Activated T-helper 17 cell treated with anti-CD3 and anti-CD28 coated beads, Interleukin-2, amount 50 U/mL, for 72 hours (primary cell): ENCODE measurements at regions not wholly inside any gene's neighbourhood (a gene's known extent, or its start where the extent isn't known, plus 50 kb on each side); places are given as distances from the start of the nearest gene placed in this dataset.

Source experiments
- ATAC-seq: fragments of 150-1000 bp; cut with Tn5 transposase; replicated peaks from 2 replicates; pipeline ENCODE4 v1.10.0; 2021; ENCODE audit warnings: mild to moderate bottlenecking, moderate library complexity
- H3K27ac Mint-ChIP-seq: one replicate; pipeline ENCODE4 v1.8.0; 2022; ENCODE audit warnings: mixed read lengths
- H3K27me3 Mint-ChIP-seq: one replicate; pipeline ENCODE4 v1.8.0; 2022; ENCODE audit warnings: mixed read lengths
- H3K36me3 Mint-ChIP-seq: one replicate; pipeline ENCODE4 v1.8.0; 2022; ENCODE audit warnings: low read depth, mild to moderate bottlenecking, mixed read lengths
- H3K4me1 Mint-ChIP-seq: one replicate; pipeline ENCODE4 v1.8.0; 2022; ENCODE audit warnings: mixed read lengths
- H3K4me3 Mint-ChIP-seq: one replicate; pipeline ENCODE4 v1.8.0; 2022; ENCODE audit warnings: mild to moderate bottlenecking, mixed read lengths
- H3K9me3 Mint-ChIP-seq: one replicate; pipeline ENCODE4 v1.8.0; 2022; ENCODE audit warnings: mixed read lengths

- peaks cover 10% of the 10 kb centered on the region for H3K9me3 Mint-ChIP-seq
- H3K4me3 Mint-ChIP-seq: no peak overlapping the region
- no peaks in the 10 kb centered on the region for H3K4me1 Mint-ChIP-seq
- ATAC-seq: no peak
- H3K36me3 Mint-ChIP-seq: no peaks in the 10 kb centered on the region
- no peaks in the 10 kb centered on the region for H3K27me3 Mint-ChIP-seq
- H3K27ac Mint-ChIP-seq: no peak overlapping the region
Measured at GRCh38 chr12:114944736-114945135, 260.8 kb upstream of the TBX3 start.

DNA sequence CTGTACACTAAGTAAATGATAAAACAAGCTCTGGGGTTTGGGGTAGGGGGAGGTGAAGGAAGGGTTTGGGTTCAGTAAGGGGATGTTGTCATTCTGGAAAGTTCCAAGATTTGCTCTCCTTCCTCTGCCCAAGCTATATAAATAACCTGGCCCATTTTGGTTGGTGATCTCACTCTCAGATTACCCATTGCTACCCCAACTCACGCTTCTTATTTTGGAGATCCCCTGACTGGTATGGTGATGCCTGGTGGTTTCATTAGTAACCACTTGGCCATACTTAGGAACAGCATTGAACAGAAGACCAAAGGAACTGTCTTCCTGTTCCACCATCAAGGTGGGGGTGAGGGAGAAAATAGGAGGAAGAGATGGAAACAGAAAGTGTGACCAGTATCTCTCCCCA is 259.6 kb upstream of the TBX3 start:
- Mint-ChIP-seq H3K4me1 (no peaks in the 10 kb centered on the region), H3K36me3 (no peaks in the 10 kb centered on the region), H3K9me3 (peaks cover 10% of the 10 kb centered on the region), H3K4me3 (no peak overlapping the region), H3K27me3 (no peaks in the 10 kb centered on the region), H3K27ac (no peak overlapping the region)
- no peak for ATAC-seq

- H3K27ac Mint-ChIP-seq: no peak overlapping the region
- H3K27me3 Mint-ChIP-seq: no peaks in the 10 kb centered on the region
- no peak overlapping the region for H3K4me3 Mint-ChIP-seq
- no peak for ATAC-seq
- H3K36me3 Mint-ChIP-seq: no peaks in the 10 kb centered on the region
- no peaks in the 10 kb centered on the region for H3K4me1 Mint-ChIP-seq
- peaks cover 9% of the 10 kb centered on the region for H3K9me3 Mint-ChIP-seq
Measured at GRCh38 chr12:114938487-114939210, 254.7 kb upstream of the TBX3 start.

GRCh38 chr12:114936148-114937079 is 252.4 kb upstream of the TBX3 start:
- Mint-ChIP-seq H3K27me3 (no peaks in the 10 kb centered on the region), H3K36me3 (no peaks in the 10 kb centered on the region), H3K4me3 (no peak overlapping the region), H3K27ac (no peak overlapping the region), H3K9me3 (peaks cover 9% of the 10 kb centered on the region), H3K4me1 (no peaks in the 10 kb centered on the region)
- no peak for ATAC-seq

GRCh38 chr12:114935658-114936057 is 251.7 kb upstream of the TBX3 start:
- H3K9me3 Mint-ChIP-seq: peaks cover 8% of the 10 kb centered on the region
- H3K4me1 Mint-ChIP-seq: no peaks in the 10 kb centered on the region
- no peak overlapping the region for H3K4me3 Mint-ChIP-seq
- ATAC-seq: no peak
- H3K27ac Mint-ChIP-seq: no peak overlapping the region
- H3K36me3 Mint-ChIP-seq: no peaks in the 10 kb centered on the region
- no peaks in the 10 kb centered on the region for H3K27me3 Mint-ChIP-seq

DNA sequence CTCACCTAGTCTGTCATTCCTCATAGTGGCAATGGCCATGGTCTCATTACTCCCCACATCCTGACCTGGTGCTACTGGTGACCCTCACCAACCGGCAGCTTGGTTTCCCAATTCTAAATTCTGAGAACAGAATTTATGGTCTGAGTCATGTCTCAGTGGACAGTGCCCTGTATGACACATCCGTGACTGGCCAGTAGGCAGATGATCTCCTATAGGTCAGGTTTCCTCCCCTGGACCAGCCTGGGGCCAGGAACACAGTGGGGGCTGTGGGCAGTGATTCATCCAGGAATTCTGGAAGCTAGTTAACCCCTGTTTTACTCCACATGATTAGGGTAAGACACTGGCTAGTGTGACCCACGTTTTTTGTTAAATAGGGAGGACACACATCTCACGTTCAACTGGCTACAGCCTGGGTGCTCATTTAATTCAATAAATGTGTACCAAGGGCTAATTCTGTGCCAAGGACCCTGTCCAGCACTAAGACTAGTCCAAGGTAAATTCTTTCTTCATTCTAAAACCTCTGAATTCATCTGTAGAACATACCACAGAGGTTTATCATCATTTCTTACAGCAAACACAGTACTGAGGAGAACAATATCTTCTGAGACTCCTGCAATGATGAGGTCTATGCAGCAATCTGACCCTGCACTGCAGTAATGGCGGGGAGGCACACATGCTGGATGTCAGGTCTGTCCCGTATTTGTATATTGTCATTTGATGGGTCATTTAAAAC is 249.6 kb upstream of the TBX3 start:
- H3K27ac Mint-ChIP-seq: no peak overlapping the region
- no peak overlapping the region for H3K4me3 Mint-ChIP-seq
- no peaks in the 10 kb centered on the region for H3K27me3 Mint-ChIP-seq
- ATAC-seq: no peak
- peaks cover 12% of the 10 kb centered on the region for H3K9me3 Mint-ChIP-seq
- no peaks in the 10 kb centered on the region for H3K36me3 Mint-ChIP-seq
- H3K4me1 Mint-ChIP-seq: no peaks in the 10 kb centered on the region

- no peaks in the 10 kb centered on the region for H3K4me1 Mint-ChIP-seq
- no peaks in the 10 kb centered on the region for H3K36me3 Mint-ChIP-seq
- H3K4me3 Mint-ChIP-seq: no peak overlapping the region
- H3K27me3 Mint-ChIP-seq: no peaks in the 10 kb centered on the region
- no peak overlapping the region for H3K27ac Mint-ChIP-seq
- peaks cover 12% of the 10 kb centered on the region for H3K9me3 Mint-ChIP-seq
- no peak for ATAC-seq
Measured at GRCh38 chr12:114932806-114933205, 248.8 kb upstream of the TBX3 start.

GRCh38 chr12:114931025-114931424 is 247.1 kb upstream of the TBX3 start:
- ATAC-seq: no peak
- H3K4me1 Mint-ChIP-seq: no peaks in the 10 kb centered on the region
- no peaks in the 10 kb centered on the region for H3K27me3 Mint-ChIP-seq
- H3K27ac Mint-ChIP-seq: no peak overlapping the region
- no peak overlapping the region for H3K4me3 Mint-ChIP-seq
- H3K9me3 Mint-ChIP-seq: peaks cover 15% of the 10 kb centered on the region
- no peaks in the 10 kb centered on the region for H3K36me3 Mint-ChIP-seq

DNA sequence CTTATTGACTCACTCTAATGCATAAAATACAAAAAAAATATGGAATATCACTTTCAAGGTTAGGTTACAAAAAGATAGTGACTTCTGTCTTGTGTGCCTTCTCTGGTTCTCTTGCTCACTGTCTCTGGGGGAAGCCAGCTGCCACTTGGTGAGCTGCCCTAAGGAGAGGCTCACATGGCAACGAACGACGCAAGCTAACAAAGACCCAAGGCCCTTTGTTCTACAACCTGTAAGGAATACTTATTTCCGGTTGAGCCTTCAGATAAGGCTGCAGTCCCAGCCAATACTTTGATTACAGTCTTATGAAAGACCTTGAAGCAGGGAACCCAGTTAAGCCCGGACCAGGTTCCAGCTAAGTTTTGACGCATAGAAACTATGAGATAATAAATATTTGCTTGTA is 242.4 kb upstream of the TBX3 start:
- peaks cover 20% of the 10 kb centered on the region for H3K9me3 Mint-ChIP-seq
- H3K27ac Mint-ChIP-seq: no peak overlapping the region
- ATAC-seq: no peak
- H3K27me3 Mint-ChIP-seq: no peaks in the 10 kb centered on the region
- no peaks in the 10 kb centered on the region for H3K36me3 Mint-ChIP-seq
- H3K4me3 Mint-ChIP-seq: no peak overlapping the region
- no peaks in the 10 kb centered on the region for H3K4me1 Mint-ChIP-seq

GRCh38 chr12:114924946-114925475 is 241.0 kb upstream of the TBX3 start:
- Mint-ChIP-seq H3K4me3 (no peak overlapping the region), H3K9me3 (peaks cover 13% of the 10 kb centered on the region), H3K36me3 (no peaks in the 10 kb centered on the region), H3K4me1 (no peaks in the 10 kb centered on the region), H3K27me3 (no peaks in the 10 kb centered on the region), H3K27ac (no peak overlapping the region)
- ATAC-seq: no peak

DNA sequence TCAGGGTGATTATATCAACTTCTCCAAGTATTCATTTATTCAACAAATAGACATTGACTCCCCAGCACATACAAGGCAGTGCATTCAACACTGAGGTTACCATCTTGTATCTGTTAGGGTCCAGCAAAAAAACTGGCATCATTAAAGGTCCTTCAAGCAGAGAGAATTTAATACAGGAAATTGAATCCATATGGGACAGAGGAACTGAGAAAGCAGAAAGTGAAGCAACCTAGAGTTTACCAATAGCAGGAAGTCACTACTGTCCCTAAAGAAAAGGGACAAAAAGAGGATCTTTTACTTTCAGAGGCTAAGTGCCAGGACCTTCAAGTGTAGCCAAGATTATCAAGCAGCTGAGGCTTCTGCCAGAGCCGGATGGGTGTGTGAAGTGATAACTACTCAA is 237.8 kb upstream of the TBX3 start:
- H3K9me3 Mint-ChIP-seq: peaks cover 23% of the 10 kb centered on the region
- ATAC-seq: no peak
- no peak overlapping the region for H3K27ac Mint-ChIP-seq
- no peaks in the 10 kb centered on the region for H3K4me1 Mint-ChIP-seq
- no peak overlapping the region for H3K4me3 Mint-ChIP-seq
- no peaks in the 10 kb centered on the region for H3K27me3 Mint-ChIP-seq
- H3K36me3 Mint-ChIP-seq: no peaks in the 10 kb centered on the region

DNA sequence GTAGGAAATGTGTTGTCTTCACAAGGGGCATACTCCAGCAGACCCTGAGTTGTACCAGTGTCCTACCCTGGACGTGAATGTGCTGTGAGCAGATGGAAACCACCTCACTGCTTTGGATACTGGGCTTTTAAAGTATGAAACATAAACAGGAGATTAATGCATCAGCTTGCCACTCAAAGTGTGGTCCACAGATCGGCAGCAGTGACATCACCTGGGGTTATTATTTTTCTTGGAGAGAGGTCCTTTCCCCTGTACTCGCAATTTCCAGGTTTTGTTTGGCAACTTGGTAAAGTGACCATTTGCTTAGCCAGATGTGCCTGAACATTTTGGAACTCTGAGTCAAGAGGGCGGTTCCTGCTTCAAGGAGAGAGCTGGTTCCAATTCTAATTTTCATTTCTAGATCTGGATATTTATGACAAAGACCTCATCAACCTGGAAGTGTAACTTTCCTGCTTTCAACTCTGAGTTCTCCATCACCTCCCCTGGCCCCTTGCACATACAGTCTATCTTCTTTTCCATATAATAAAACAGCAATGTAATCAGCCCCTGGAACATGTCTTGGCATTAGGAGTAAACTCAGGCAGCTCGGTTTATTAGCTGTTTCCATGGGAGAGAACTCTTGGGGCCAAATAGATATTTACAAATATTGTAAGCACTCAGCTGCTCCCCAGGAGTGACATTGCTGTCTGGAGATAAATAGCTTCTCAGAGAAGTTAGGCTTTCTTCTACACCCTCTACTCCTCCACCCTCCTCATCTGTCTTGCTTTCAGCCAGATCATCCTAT is 237.0 kb upstream of the TBX3 start:
- no peak for ATAC-seq
- Mint-ChIP-seq H3K4me1 (no peaks in the 10 kb centered on the region), H3K9me3 (peaks cover 20% of the 10 kb centered on the region), H3K27me3 (no peaks in the 10 kb centered on the region), H3K36me3 (no peaks in the 10 kb centered on the region), H3K4me3 (no peak overlapping the region), H3K27ac (no peak overlapping the region)

GRCh38 chr12:114919479-114919878 is 235.5 kb upstream of the TBX3 start:
- Mint-ChIP-seq H3K36me3 (no peaks in the 10 kb centered on the region), H3K27me3 (no peaks in the 10 kb centered on the region), H3K4me3 (no peak overlapping the region), H3K27ac (no peak overlapping the region), H3K9me3 (peaks cover 15% of the 10 kb centered on the region), H3K4me1 (no peaks in the 10 kb centered on the region)
- ATAC-seq: no peak
